C4-2B (cell line): ENCODE measurements at regions not wholly inside any gene's neighbourhood (a gene's known extent, or its start where the extent isn't known, plus 50 kb on each side); places are given as distances from the start of the nearest gene placed in this dataset.

Source experiments
- CTCF ChIP-seq: fragments of 450-650 bp; conservative IDR thresholded peaks from 2 replicates; pipeline ENCODE4 v1.5.1; 2017; ENCODE audit warnings: mild to moderate bottlenecking
- ZFX ChIP-seq: fragments of 450-650 bp; IDR thresholded peaks from 2 replicates; pipeline ENCODE4 v1.6.1; 2017

- no peak for TF ChIP-seq CTCF
- no peak for TF ChIP-seq ZFX
Measured at GRCh38 chr4:188657365-188657764, 518.1 kb downstream of the TRIML1 start.
